ENCODE measurements at regions not wholly inside any gene's neighbourhood (a gene's known extent, or its start where the extent isn't known, plus 50 kb on each side); places are given as distances from the start of the nearest gene placed in this dataset.

GRCh38 chr2:67709835-67710234 is 312.7 kb downstream of the ETAA1 start:
- DNase-seq (ENCODE audit: low read depth, low spot score) = no peak

- no peak for DNase-seq (ENCODE audit: low read depth, low spot score)
Measured at GRCh38 chr2:67712484-67712883, 315.4 kb downstream of the ETAA1 start.

GRCh38 chr2:67713376-67713775 is 316.2 kb downstream of the ETAA1 start:
- DNase-seq (ENCODE audit: low read depth, low spot score) = no peak

- DNase-seq (ENCODE audit: low read depth, low spot score) = no peak
Measured at GRCh38 chr2:67716895-67717396, 319.8 kb downstream of the ETAA1 start.

- no peak for DNase-seq (ENCODE audit: low read depth, low spot score)
Measured at GRCh38 chr2:67717692-67718091, 320.6 kb downstream of the ETAA1 start.

GRCh38 chr2:67719351-67719750 is 322.2 kb downstream of the ETAA1 start:
- no peak for DNase-seq (ENCODE audit: low read depth, low spot score)

- DNase-seq (ENCODE audit: low read depth, low spot score) = no peak
Measured at GRCh38 chr2:67721516-67721915, 324.4 kb downstream of the ETAA1 start.

- no peak for DNase-seq (ENCODE audit: low read depth, low spot score)
Measured at GRCh38 chr2:67724261-67724660, 327.1 kb downstream of the ETAA1 start.

- DNase-seq (ENCODE audit: low read depth, low spot score) = no peak
Measured at GRCh38 chr2:67725731-67726130, 328.6 kb downstream of the ETAA1 start.

GRCh38 chr2:67726416-67726815 is 329.3 kb downstream of the ETAA1 start:
- DNase-seq (ENCODE audit: low read depth, low spot score) = no peak

- DNase-seq (ENCODE audit: low read depth, low spot score) = no peak
Measured at GRCh38 chr2:67727131-67727530, 330.0 kb downstream of the ETAA1 start.

- no peak for DNase-seq (ENCODE audit: low read depth, low spot score)
Measured at GRCh38 chr2:67727623-67728022, 330.5 kb downstream of the ETAA1 start.

- DNase-seq (ENCODE audit: low read depth, low spot score) = no peak
Measured at GRCh38 chr2:67729474-67729873, 332.3 kb downstream of the ETAA1 start.

- no peak for DNase-seq (ENCODE audit: low read depth, low spot score)
Measured at GRCh38 chr2:67733517-67733916, 329.3 kb downstream of the C1D start.

- DNase-seq (ENCODE audit: low read depth, low spot score) = no peak
Measured at GRCh38 chr2:67752199-67752598, 310.6 kb downstream of the C1D start.

- DNase-seq (ENCODE audit: low read depth, low spot score) = no peak
Measured at GRCh38 chr2:67752969-67753368, 309.8 kb downstream of the C1D start.

GRCh38 chr2:67755156-67755882 is 307.5 kb downstream of the C1D start:
- no peak for DNase-seq (ENCODE audit: low read depth, low spot score)

GRCh38 chr2:67760995-67761394 is 301.8 kb downstream of the C1D start:
- DNase-seq (ENCODE audit: low read depth, low spot score) = no peak

GRCh38 chr2:67771380-67771779 is 291.4 kb downstream of the C1D start:
- no peak for DNase-seq (ENCODE audit: low read depth, low spot score)

- DNase-seq (ENCODE audit: low read depth, low spot score) = no peak
Measured at GRCh38 chr2:67772216-67773170, 290.3 kb downstream of the C1D start.

GRCh38 chr2:67773851-67774250 is 289.0 kb downstream of the C1D start:
- no peak for DNase-seq (ENCODE audit: low read depth, low spot score)

GRCh38 chr2:67776276-67776675 is 286.5 kb downstream of the C1D start:
- no peak for DNase-seq (ENCODE audit: low read depth, low spot score)

- no peak for DNase-seq (ENCODE audit: low read depth, low spot score)
Measured at GRCh38 chr2:67777010-67777409, 285.8 kb downstream of the C1D start.
